ENCODE measurements at regions not wholly inside any gene's neighbourhood (a gene's known extent, or its start where the extent isn't known, plus 50 kb on each side); places are given as distances from the start of the nearest gene placed in this dataset.

DNA sequence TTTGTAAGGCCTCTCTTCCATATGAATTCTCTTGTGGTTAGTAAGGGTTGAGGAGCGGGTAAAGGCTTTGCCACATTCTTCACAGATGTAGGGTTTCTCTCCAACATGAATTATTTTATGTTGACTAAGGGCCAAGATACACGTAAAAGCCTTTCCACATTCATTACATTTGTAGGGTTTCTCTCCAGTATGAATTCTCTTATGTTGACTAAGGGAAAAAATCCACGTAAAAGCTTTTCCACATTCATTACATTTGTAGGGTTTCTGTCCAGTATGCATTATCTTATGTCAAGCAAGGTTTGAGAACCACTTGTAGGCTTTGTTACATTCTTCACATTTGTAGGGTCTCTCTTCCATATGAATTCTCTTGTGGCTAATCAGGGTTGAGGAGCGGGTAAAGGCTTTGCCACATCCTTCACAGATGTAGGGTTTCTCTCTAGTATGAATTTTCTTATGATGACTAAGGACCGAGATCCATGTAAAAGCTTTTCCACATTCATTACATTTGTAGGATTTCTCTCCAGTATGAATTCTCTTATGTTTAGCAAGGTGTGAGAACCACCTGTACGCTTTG lies 493.0 kb downstream of the ZNF479 start:
- SMC1A ChIA-PET (ENCODE audit: uncharacterized antibody, unreplicated experiment), result no interaction called here
- TF ChIP-seq EED (IDR thresholded peaks at IDR 0.05; ENCODE audit: low read depth) (no peak), HDAC6 (IDR thresholded peaks at IDR 0.05; ENCODE audit: unreplicated experiment) (no peak), GATAD2B (conservative IDR thresholded peaks at IDR 0.05; ENCODE audit: low read depth) (no peak), ZNF274 (IDR thresholded peaks at IDR 0.05; ENCODE audit: insufficient read depth, insufficient read length) (no peak), SIX5 (IDR thresholded peaks at IDR 0.05; ENCODE audit: low read depth, low read length, severe bottlenecking) (no peak), KAT2A (conservative IDR thresholded peaks at IDR 0.05; ENCODE audit: control insufficient read depth, low read depth, low read length) (no peak), SUZ12 (IDR thresholded peaks at IDR 0.05; ENCODE audit: unreplicated experiment) (no peak), MYC (IDR thresholded peaks at IDR 0.05; ENCODE audit: insufficient read depth, insufficient read length, insufficient replicate concordance, low read length, severe bottlenecking) (no peak), ZNF207 (IDR thresholded peaks at IDR 0.05; ENCODE audit: borderline replicate concordance) (no peak), BHLHE40 (IDR thresholded peaks at IDR 0.05; ENCODE audit: borderline replicate concordance in 1 of 2, low read depth in 2 of 2, low read length in 1 of 2) (no peak), TAF1 (IDR thresholded peaks at IDR 0.05; ENCODE audit: borderline replicate concordance, low read depth, low read length) (no peak), STAT3 (IDR thresholded peaks at IDR 0.05; ENCODE audit: low read depth, low read length) (no peak), NR2F1 (conservative IDR thresholded peaks at IDR 0.05) (no peak), BACH1 (IDR thresholded peaks at IDR 0.05; ENCODE audit: borderline replicate concordance) (no peak), NFIC (IDR thresholded peaks at IDR 0.05; ENCODE audit: low read depth, low read length) (no peak), JUND (IDR thresholded peaks at IDR 0.05; ENCODE audit: low read depth, low read length) (no peak)
- TF ChIP-seq, protein P1, sequence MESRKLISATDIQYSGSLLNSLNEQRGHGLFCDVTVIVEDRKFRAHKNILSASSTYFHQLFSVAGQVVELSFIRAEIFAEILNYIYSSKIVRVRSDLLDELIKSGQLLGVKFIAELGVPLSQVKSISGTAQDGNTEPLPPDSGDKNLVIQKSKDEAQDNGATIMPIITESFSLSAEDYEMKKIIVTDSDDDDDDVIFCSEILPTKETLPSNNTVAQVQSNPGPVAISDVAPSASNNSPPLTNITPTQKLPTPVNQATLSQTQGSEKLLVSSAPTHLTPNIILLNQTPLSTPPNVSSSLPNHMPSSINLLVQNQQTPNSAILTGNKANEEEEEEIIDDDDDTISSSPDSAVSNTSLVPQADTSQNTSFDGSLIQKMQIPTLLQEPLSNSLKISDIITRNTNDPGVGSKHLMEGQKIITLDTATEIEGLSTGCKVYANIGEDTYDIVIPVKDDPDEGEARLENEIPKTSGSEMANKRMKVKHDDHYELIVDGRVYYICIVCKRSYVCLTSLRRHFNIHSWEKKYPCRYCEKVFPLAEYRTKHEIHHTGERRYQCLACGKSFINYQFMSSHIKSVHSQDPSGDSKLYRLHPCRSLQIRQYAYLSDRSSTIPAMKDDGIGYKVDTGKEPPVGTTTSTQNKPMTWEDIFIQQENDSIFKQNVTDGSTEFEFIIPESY (IDR thresholded peaks at IDR 0.05), result no peak
- TF ChIP-seq, protein P2, sequence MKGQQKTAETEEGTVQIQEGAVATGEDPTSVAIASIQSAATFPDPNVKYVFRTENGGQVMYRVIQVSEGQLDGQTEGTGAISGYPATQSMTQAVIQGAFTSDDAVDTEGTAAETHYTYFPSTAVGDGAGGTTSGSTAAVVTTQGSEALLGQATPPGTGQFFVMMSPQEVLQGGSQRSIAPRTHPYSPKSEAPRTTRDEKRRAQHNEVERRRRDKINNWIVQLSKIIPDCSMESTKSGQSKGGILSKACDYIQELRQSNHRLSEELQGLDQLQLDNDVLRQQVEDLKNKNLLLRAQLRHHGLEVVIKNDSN (IDR thresholded peaks at IDR 0.05; ENCODE audit: borderline replicate concordance, extremely low read length, insufficient read depth, low read depth, low read length), result no peak
- TF ChIP-seq, protein P3, sequence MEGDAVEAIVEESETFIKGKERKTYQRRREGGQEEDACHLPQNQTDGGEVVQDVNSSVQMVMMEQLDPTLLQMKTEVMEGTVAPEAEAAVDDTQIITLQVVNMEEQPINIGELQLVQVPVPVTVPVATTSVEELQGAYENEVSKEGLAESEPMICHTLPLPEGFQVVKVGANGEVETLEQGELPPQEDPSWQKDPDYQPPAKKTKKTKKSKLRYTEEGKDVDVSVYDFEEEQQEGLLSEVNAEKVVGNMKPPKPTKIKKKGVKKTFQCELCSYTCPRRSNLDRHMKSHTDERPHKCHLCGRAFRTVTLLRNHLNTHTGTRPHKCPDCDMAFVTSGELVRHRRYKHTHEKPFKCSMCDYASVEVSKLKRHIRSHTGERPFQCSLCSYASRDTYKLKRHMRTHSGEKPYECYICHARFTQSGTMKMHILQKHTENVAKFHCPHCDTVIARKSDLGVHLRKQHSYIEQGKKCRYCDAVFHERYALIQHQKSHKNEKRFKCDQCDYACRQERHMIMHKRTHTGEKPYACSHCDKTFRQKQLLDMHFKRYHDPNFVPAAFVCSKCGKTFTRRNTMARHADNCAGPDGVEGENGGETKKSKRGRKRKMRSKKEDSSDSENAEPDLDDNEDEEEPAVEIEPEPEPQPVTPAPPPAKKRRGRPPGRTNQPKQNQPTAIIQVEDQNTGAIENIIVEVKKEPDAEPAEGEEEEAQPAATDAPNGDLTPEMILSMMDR (IDR thresholded peaks at IDR 0.05 in 2 of 3, conservative IDR thresholded peaks at IDR 0.05 in 1 of 3; ENCODE audit: control insufficient read depth in 2 of 3, extremely low read depth in 1 of 3, insufficient read depth in 1 of 3, low read depth in 3 of 3, low read length in 3 of 3), result no peak
- WGBS (ENCODE audit: insufficient coverage, insufficient replicate concordance, low lambda C conversion rate, missing lambda C conversion rate), result 28% methylated on average over 6 of the region's 6 CpGs
- no peaks in the 10 kb centered on the region for H3K36me3 ChIP-seq (ENCODE audit: control insufficient read depth in 2 of 2, insufficient read depth in 2 of 2, low read length in 1 of 2)
- H3K9ac ChIP-seq (ENCODE audit: control insufficient read depth, insufficient read depth, low read length), result no peak overlapping the region
- DNase-seq (ENCODE audit: low read depth, low spot score) (no peak), ATAC-seq (no peak), FAIRE-seq (no peak)
- intact Hi-C loops (cut with micrococcal nuclease; ENCODE audit: unreplicated experiment) (no loop called here), in situ Hi-C loops (cut with MboI) (no loop called here)
- H3K4me1 ChIP-seq (ENCODE audit: control insufficient read depth, insufficient read depth, low read length), result no peaks in the 10 kb centered on the region
- no peaks in the 10 kb centered on the region; the same call in 2 of the 3 replicates for H3K9me3 ChIP-seq (replicated peaks; ENCODE audit: control insufficient read depth, insufficient read depth, low read length)
- no peak overlapping the region for H3K4me3 ChIP-seq
- no peak overlapping the region for H2AFZ ChIP-seq (ENCODE audit: control insufficient read depth, low read depth, low read length)
- H3K27ac ChIP-seq (ENCODE audit: control insufficient read depth, insufficient read depth), result no peak overlapping the region
- H3K79me2 ChIP-seq (ENCODE audit: control insufficient read depth, insufficient read depth, low read length), result no peaks in the 10 kb centered on the region
- CTCF ChIA-PET, result no interaction called here
- H3K27me3 ChIP-seq (replicated peaks in 1 of 2; ENCODE audit: control insufficient read depth in 2 of 2, insufficient read depth in 2 of 2, low read length in 1 of 2), result no peaks in the 10 kb centered on the region
- RAD21 ChIA-PET (ENCODE audit: unreplicated experiment), result no interaction called here
- POLR2A ChIA-PET, result no interaction called here
- no peaks in the 10 kb centered on the region for H4K20me1 ChIP-seq (ENCODE audit: control insufficient read depth, insufficient read depth)
- no peak overlapping the region for H3K4me2 ChIP-seq (ENCODE audit: control insufficient read depth, insufficient read depth)
- BruUV-seq (replicated peaks), result no TSS peak

All from GM12878 (cell line).